22Rv1 (cell line): ENCODE measurements at regions not wholly inside any gene's neighbourhood (a gene's known extent, or its start where the extent isn't known, plus 50 kb on each side); places are given as distances from the start of the nearest gene placed in this dataset.

ENCODE experiments used
- CTCF ChIP-seq: fragments of 450-650 bp; IDR thresholded peaks from 2 replicates; pipeline ENCODE4 v1.5.1; 2017; ENCODE audit warnings: mild to moderate bottlenecking
- ZFX ChIP-seq: fragments of 450-650 bp; IDR thresholded peaks from 2 replicates; pipeline ENCODE4 v1.6.1; 2017; ENCODE audit warnings: antibody characterized with exemption, borderline replicate concordance

GRCh38 chr4:38396091-38396490 lies 267.9 kb upstream of the KLF3 start:
- TF ChIP-seq CTCF (no peak), ZFX (no peak)
